ENCODE measurements at regions not wholly inside any gene's neighbourhood (a gene's known extent, or its start where the extent isn't known, plus 50 kb on each side); places are given as distances from the start of the nearest gene placed in this dataset.

DNA sequence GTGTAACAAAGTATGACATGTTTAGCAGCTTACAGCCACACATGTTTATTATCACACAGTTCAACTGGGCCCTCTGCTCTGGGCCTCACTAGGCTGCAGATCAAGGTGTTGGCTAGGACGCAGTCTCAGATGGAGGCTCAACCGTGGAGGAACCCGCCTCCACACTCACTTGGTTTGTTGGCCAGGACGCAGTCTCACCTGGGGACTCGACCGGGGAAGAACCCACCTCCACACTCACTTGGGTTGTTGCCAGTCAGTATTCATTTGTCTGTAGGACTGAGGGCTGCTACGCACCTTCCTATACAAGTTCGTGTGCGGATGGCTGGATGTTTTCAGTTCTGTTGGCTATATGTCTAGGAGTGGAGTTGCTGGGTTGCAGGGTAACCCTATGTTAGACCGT is 240.7 kb upstream of the CIBAR2 start:
- no peak for TF ChIP-seq POLR2A (IDR thresholded peaks at IDR 0.05)
- TF ChIP-seq, protein P1, sequence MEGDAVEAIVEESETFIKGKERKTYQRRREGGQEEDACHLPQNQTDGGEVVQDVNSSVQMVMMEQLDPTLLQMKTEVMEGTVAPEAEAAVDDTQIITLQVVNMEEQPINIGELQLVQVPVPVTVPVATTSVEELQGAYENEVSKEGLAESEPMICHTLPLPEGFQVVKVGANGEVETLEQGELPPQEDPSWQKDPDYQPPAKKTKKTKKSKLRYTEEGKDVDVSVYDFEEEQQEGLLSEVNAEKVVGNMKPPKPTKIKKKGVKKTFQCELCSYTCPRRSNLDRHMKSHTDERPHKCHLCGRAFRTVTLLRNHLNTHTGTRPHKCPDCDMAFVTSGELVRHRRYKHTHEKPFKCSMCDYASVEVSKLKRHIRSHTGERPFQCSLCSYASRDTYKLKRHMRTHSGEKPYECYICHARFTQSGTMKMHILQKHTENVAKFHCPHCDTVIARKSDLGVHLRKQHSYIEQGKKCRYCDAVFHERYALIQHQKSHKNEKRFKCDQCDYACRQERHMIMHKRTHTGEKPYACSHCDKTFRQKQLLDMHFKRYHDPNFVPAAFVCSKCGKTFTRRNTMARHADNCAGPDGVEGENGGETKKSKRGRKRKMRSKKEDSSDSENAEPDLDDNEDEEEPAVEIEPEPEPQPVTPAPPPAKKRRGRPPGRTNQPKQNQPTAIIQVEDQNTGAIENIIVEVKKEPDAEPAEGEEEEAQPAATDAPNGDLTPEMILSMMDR (IDR thresholded peaks at IDR 0.05) = no peak
- intact Hi-C loops (cut with DNase I) = no loop called here
- ATAC-seq = no peak
- Histone ChIP-seq H3K4me1 (peaks cover 0 to 16% (median 2%) of the 10 kb centered on the region in 12 donors), H3K4me3 (no peak overlapping the region), H3K27me3 (no peaks in the 10 kb centered on the region), H3K36me3 (no peaks in the 10 kb centered on the region), H3K27ac (no peak overlapping the region), H3K9me3 (peaks cover 0 to 6% (median 0%) of the 10 kb centered on the region in 12 donors)
- 95 to 99% (median 97%) methylated on average over 6 to 10 of the region's 10 CpGs for WGBS, 4 donors
- DNase-seq = no peak

DNA sequence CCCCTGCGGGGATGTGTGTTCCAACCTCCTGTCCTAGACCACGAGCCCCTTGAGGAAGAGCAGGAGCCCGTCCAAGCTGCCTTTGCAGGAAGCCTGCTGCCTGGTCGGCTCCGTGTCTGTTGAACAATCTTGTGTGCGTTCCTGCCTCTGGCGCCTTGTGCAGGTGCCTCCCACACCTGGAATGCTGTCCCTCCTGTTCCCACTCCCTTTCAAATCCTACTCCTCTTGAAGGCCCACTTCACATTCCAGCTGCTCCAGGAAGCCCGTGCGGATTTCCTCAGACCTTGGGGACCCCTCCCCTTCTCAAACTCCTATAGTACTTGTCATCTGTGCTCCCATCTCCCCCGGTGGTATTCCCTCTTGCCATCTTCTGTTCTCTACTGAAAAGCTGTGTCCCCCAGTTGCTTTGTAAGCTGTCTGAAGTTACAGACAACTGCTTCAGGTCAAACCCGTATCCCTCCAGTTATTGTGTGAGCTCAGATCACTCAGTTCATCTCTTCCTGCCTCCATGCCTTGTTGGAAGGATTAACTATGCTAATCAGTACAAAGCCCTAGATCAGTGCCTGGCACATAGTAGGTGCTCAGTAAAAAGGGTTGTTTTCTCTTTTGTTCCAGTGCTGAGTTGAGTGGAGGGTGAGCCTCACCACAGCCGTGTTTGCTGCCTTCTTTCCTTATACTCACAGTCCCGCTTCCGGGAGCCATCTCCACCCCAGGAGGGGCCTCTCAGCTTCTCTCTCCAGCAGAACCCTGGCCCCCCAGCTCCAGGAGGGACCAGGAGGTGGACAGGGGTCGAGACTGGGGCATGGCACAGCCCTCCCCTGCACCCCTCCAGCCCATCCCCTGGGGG is 241.8 kb upstream of the CIBAR2 start:
- WGBS, 4 donors = 82 to 96% (median 85%) methylated on average over 14 to 15 of the region's 15 CpGs
- Histone ChIP-seq H3K27me3 (no peaks in the 10 kb centered on the region), H3K4me1 (peaks cover 0 to 19% (median 2%) of the 10 kb centered on the region in 12 donors), H3K27ac (peak overlapping the region in 1 of 12 donors; percentile 58), H3K4me3 (no peak overlapping the region), H3K9me3 (peaks cover 0 to 6% (median 0%) of the 10 kb centered on the region in 12 donors), H3K36me3 (no peaks in the 10 kb centered on the region)
- intact Hi-C loops (cut with DNase I) = no loop called here
- DNase-seq = peak in 1 of 5 donors; percentile 46
- no peak for ATAC-seq
- TF ChIP-seq, protein P1 (IDR thresholded peaks at IDR 0.05) = no peak
- no peak for TF ChIP-seq POLR2A (IDR thresholded peaks at IDR 0.05)

DNA sequence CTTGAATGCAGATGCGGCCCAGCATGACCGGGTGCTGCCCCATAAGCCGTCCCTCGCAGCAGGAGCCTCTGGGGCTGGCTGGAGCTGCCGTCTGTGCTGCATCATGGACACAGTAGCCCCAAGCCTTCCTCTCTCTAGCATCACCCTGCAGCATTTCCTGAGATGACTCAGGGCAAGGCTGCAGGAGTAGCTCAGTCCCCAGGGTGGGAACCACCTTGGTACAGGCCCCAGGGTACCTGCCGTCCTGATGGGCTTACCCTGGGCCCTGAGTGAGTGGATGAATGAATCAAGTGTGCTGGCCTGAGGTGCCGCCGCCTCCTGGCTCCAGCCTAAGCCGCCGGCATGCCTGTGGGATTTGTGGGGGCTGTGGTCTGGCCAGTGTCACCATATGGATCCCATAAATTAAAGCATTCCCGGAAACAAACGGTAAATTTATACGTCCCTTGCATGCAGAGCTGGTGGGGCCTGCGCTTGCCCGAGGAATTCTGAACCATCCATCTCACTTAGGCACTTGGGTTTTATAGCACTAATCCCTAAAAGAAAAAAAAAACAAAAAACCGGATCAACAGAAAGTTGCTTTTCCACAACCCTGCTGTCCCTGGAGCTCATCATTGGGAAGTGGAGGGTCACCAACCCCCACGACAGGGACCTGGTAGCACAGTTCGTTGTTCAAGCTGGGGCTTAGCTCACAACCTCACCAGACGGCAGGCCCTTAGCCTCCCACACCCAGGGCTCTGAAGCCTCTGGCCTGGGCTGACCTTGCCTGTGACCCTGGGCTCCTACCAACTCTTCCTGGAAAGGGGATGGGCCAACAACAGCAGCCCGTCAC is 242.6 kb upstream of the CIBAR2 start:
- intact Hi-C loops (cut with DNase I) = no loop called here
- ATAC-seq (no peak), DNase-seq (peak in 1 of 5 donors; percentile 44)
- WGBS, 4 donors = 82 to 88% (median 86%) methylated on average over 15 to 20 of the region's 20 CpGs
- no peaks in the 10 kb centered on the region for H3K36me3 ChIP-seq
- no peak for TF ChIP-seq POLR2A (IDR thresholded peaks at IDR 0.05)
- TF ChIP-seq, protein P1 (IDR thresholded peaks at IDR 0.05) = no peak
- H3K4me1 ChIP-seq = peaks cover 0 to 20% (median 2%) of the 10 kb centered on the region in 12 donors
- H3K9me3 ChIP-seq = peaks cover 0 to 6% (median 0%) of the 10 kb centered on the region in 12 donors
- peak overlapping the region in 1 of 12 donors; percentile 58 for H3K27ac ChIP-seq
- no peaks in the 10 kb centered on the region for H3K27me3 ChIP-seq
- no peak overlapping the region for H3K4me3 ChIP-seq

DNA sequence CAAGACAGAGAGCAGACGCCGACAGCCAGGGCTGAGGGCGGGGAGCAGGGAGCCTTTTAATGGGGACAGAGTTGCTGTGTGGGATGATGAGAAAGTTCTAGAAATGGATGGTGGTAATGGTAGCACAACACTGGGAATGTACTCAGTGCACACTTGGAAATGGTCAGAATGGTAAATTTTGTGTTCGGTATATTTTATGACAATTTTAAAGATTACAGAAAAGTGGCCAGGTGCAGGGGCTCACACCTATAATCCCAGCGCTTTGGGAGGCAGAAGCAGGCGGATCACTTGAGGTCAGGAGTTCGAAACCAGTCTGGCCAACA is 243.2 kb upstream of the CIBAR2 start:
- Histone ChIP-seq H3K4me3 (no peak overlapping the region), H3K27ac (peak overlapping the region in 1 of 12 donors; percentile 58), H3K36me3 (no peaks in the 10 kb centered on the region), H3K27me3 (no peaks in the 10 kb centered on the region), H3K4me1 (peaks cover 0 to 14% (median 2%) of the 10 kb centered on the region in 12 donors), H3K9me3 (peaks cover 0 to 6% (median 0%) of the 10 kb centered on the region in 12 donors)
- ATAC-seq (no peak), DNase-seq (no peak)
- intact Hi-C loops (cut with DNase I) = no loop called here
- TF ChIP-seq, protein P1 (IDR thresholded peaks at IDR 0.05) = no peak
- no peak for TF ChIP-seq POLR2A (IDR thresholded peaks at IDR 0.05)
- 86 to 89% (median 87%) methylated on average over 7 of the region's 7 CpGs for WGBS, 4 donors

Data from heart left ventricle (tissue), 16 donors.